MG63 (cell line): ENCODE measurements at regions not wholly inside any gene's neighbourhood (a gene's known extent, or its start where the extent isn't known, plus 50 kb on each side); places are given as distances from the start of the nearest gene placed in this dataset.

Source experiments
- DNase-seq: peaks from one replicate; pipeline ENCODE4 v3.0.0-alpha.2; 2020
- H3K27me3 ChIP-seq: fragments of 250-450 bp; sonication (Bioruptor Pico); 2 replicates; pipeline ENCODE4 v1.5.1; 2020; ENCODE audit warnings: mild to moderate bottlenecking, moderate library complexity
- H3K36me3 ChIP-seq: fragments of 250-450 bp; sonication (Bioruptor Pico); 2 replicates; pipeline ENCODE4 v1.5.1; 2020; ENCODE audit warnings: mild to moderate bottlenecking, moderate library complexity
- H3K4me3 ChIP-seq: fragments of 250-450 bp; sonication (Bioruptor Pico); 2 replicates; pipeline ENCODE4 v1.5.1; 2020; ENCODE audit warnings: mild to moderate bottlenecking, moderate library complexity
- H3K9me3 ChIP-seq: fragments of 250-450 bp; sonication (Bioruptor Pico); 2 replicates; pipeline ENCODE4 v1.5.1; 2020; ENCODE audit warnings: mild to moderate bottlenecking, moderate library complexity

- no peaks in the 10 kb centered on the region for H3K27me3 ChIP-seq
- no peaks in the 10 kb centered on the region for H3K36me3 ChIP-seq
- H3K4me3 ChIP-seq, result no peak overlapping the region
- no peak for DNase-seq
- peaks cover 18% of the 10 kb centered on the region for H3K9me3 ChIP-seq
Measured at GRCh38 chr12:30021051-30021833, 237.5 kb upstream of the TMTC1 start.

DNA sequence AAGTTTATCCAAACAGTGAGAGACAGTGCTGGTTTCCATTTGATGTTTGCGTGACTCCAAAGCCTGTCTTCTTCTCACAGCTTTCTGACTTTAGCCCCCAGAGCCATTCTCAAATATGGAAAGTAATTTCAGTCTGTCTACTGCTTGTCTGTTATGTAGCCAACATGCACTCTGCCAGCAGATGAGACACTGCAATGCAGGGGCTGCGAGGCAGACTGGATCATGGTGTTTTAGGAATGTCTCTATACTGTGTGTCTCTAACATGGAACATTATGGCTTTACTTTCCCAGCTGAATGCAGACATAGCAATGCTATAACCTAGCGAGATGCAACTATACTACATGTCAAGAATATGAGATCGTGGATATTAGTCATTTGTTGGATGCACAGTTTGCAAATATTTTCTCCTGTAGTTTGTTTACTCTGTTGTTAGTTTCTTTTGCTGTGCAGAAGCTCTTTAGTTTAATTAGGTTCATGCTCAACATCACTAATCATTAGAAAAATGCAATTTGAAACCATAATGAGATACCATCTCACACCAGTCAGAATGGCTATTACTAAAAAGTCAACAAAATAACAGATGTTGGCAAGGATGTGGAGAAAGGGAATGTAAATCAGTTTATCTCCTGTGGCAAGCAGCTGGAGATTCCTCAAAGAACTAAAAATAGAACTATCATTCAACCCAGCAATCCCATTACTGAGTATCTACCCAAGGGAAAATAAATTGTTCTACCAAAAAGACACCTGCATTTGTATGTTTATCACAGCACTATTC lies 235.8 kb upstream of the TMTC1 start:
- Histone ChIP-seq H3K36me3 (no peaks in the 10 kb centered on the region), H3K27me3 (no peaks in the 10 kb centered on the region), H3K4me3 (no peak overlapping the region), H3K9me3 (peaks cover 2% of the 10 kb centered on the region; the same call in 1 of the 2 replicates)
- peak; percentile 43 for DNase-seq

DNA sequence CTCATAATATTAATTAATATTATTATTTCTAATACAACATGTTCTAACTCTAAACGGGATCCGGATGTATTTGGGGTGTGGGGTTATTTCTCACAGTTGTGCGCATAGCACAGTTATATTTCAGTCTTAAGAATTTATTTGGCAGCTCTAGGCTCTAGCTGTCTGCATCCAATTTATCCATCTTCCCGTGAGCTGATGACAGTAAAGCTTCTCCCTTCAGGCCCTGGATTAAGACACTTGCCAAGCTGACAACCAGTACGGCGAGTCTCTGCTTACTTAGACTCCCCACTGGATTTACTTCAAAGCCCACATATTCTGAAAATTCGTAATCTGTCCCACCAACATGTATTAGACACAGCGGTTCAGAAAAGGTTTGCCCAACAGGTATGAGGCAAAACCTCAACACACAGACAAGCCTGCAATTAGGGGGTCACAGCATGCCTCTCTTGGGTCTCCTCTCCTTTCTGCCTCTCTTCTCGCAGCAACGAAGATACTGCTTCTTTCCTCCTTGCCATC lies 232.9 kb upstream of the TMTC1 start:
- DNase-seq, result no peak
- Histone ChIP-seq H3K36me3 (no peaks in the 10 kb centered on the region), H3K4me3 (no peak overlapping the region), H3K27me3 (no peaks in the 10 kb centered on the region), H3K9me3 (no peaks in the 10 kb centered on the region)

- DNase-seq, result no peak
- no peaks in the 10 kb centered on the region for H3K36me3 ChIP-seq
- H3K4me3 ChIP-seq, result no peak overlapping the region
- no peaks in the 10 kb centered on the region for H3K27me3 ChIP-seq
- H3K9me3 ChIP-seq, result no peaks in the 10 kb centered on the region
Measured at GRCh38 chr12:30015631-30016337, 232.0 kb upstream of the TMTC1 start.

DNA sequence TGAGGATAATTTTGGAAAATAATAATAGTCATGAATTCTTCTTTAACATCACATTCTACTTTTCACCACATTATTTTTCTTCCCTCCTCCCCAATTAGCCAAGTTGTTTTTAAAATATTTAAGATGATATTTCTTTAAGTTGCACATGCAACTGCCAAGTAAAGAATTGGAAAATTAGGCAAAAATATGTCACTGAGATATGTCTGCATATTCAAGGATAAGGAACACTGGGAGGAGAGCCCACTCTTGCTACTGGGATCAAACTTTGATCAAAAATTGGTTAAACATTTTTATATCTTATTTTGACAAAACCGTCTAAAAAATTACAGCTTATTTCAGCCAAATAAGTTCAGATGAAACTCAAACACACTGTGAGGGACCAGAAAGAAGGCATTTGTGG lies 231.2 kb upstream of the TMTC1 start:
- no peak for DNase-seq
- Histone ChIP-seq H3K4me3 (no peak overlapping the region), H3K9me3 (no peaks in the 10 kb centered on the region), H3K36me3 (no peaks in the 10 kb centered on the region), H3K27me3 (no peaks in the 10 kb centered on the region)

DNA sequence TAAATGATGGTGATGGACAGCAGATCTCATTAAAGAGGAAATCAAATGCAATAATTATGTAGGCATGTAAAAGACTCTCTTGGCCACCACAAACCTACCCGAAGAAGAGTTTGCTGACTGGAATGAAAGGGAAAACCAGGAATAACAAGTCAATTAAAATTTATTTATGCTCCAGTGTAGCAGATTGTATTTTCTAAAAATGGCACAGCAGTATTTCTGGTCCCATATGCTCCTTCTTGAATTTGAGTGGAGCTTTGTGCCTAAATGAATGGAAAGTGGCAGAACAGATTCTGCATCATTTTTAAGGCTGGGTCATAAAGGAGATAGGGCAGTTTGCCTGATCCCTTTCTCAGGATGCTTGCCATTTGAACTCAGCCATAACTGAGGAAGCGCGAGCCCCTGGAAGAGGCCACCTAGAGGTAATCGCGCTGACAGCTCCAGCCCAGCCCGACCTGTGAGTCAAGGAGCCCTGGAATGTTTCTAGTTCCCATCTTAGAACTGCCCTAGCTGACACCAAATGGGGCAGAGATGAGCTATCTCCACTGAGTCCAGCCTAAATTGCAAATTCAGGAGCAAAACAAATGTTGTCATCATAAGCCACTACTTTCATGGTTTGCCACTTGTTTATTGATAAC lies 229.2 kb upstream of the TMTC1 start:
- no peaks in the 10 kb centered on the region for H3K9me3 ChIP-seq
- H3K36me3 ChIP-seq, result no peaks in the 10 kb centered on the region
- no peak overlapping the region for H3K4me3 ChIP-seq
- no peaks in the 10 kb centered on the region for H3K27me3 ChIP-seq
- DNase-seq, result no peak

DNA sequence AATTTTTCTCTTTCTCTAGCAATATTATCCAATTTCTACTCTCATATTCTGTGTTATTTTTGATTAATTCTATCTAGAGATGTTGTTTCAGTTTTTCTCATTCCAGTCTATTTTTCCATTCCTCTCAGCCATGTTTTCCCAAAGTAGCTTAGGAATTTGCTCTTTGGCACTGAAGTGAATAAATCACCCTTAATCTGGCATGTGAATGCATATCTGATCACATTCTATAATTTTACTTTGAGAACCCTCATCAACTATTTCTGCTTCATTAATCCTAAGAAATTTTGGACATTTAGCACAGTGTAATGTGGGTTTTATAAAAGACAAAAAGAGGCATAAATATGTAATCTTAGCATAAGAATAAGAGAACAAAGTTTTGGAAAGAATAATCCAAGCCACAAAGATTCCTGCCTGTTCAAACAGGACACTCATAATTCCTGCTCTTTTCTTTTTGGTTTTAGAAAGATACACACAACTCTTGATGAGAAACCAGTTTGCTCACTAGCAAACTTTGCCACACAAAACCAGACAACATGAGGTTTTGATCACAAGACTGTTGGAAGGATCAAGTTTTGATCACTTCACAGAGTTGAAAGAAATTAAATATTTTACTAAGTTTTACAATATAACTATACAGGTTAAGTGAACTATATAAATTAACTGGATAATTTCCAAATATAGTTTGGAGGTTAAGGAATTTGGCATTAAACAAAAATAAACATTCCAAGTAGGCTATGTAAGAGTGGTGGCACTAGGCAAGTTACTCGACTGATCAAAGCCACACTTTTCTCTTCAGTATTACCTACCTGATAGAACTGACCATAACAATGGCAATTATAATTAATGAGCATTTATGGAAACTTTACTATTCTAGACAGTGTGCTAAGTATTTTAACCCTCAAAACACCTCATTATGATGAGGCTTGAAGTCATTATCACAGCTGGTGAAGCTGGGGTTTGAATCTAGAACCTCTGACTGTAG lies 226.6 kb upstream of the TMTC1 start:
- H3K36me3 ChIP-seq, result no peaks in the 10 kb centered on the region
- H3K9me3 ChIP-seq, result no peaks in the 10 kb centered on the region
- no peaks in the 10 kb centered on the region for H3K27me3 ChIP-seq
- H3K4me3 ChIP-seq, result no peak overlapping the region
- no peak for DNase-seq

GRCh38 chr12:30006021-30006420 lies 222.3 kb upstream of the TMTC1 start:
- Histone ChIP-seq H3K4me3 (no peak overlapping the region), H3K9me3 (no peaks in the 10 kb centered on the region), H3K27me3 (no peaks in the 10 kb centered on the region), H3K36me3 (no peaks in the 10 kb centered on the region)
- no peak for DNase-seq

GRCh38 chr12:30003321-30003720 lies 219.6 kb upstream of the TMTC1 start:
- no peaks in the 10 kb centered on the region for H3K36me3 ChIP-seq
- no peak overlapping the region for H3K4me3 ChIP-seq
- no peak for DNase-seq
- H3K27me3 ChIP-seq, result no peaks in the 10 kb centered on the region
- H3K9me3 ChIP-seq, result no peaks in the 10 kb centered on the region

GRCh38 chr12:30002677-30003076 lies 218.9 kb upstream of the TMTC1 start:
- Histone ChIP-seq H3K9me3 (no peaks in the 10 kb centered on the region), H3K36me3 (no peaks in the 10 kb centered on the region), H3K4me3 (no peak overlapping the region), H3K27me3 (no peaks in the 10 kb centered on the region)
- DNase-seq, result no peak

- H3K36me3 ChIP-seq, result no peaks in the 10 kb centered on the region
- H3K27me3 ChIP-seq, result no peaks in the 10 kb centered on the region
- no peak overlapping the region for H3K4me3 ChIP-seq
- H3K9me3 ChIP-seq, result no peaks in the 10 kb centered on the region
- DNase-seq, result no peak
Measured at GRCh38 chr12:30000401-30000800, 216.7 kb upstream of the TMTC1 start.

GRCh38 chr12:29996993-29997392 lies 213.3 kb upstream of the TMTC1 start:
- no peaks in the 10 kb centered on the region for H3K27me3 ChIP-seq

DNA sequence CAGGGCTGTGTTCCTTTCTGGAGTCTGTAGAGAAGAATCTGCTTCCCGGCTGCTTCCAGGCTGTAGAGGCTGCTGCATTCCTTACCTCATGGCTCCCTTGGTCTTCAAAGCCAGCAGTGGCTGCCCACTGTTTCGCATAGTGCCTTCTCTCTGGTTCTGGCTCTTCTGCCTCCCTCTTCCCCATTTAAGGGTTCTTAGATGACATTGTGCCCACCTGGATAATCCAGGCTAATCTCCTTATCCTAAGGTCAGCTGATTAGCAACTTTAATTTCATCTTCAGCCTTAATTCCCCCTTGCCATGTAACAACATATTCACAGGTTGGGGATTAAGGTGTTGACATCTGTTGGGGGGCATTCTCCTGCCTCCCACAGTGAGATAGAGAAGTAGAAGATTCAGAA lies 208.6 kb upstream of the TMTC1 start:
- Histone ChIP-seq H3K4me3 (no peak overlapping the region), H3K9me3 (no peaks in the 10 kb centered on the region), H3K27me3 (no peaks in the 10 kb centered on the region), H3K36me3 (no peaks in the 10 kb centered on the region)
- no peak for DNase-seq

More at GRCh38 chr12:29996993-29997392, 213.3 kb upstream of the TMTC1 start:
- Histone ChIP-seq H3K36me3 (no peaks in the 10 kb centered on the region), H3K9me3 (no peaks in the 10 kb centered on the region), H3K4me3 (no peak overlapping the region)
- DNase-seq, result no peak

DNA sequence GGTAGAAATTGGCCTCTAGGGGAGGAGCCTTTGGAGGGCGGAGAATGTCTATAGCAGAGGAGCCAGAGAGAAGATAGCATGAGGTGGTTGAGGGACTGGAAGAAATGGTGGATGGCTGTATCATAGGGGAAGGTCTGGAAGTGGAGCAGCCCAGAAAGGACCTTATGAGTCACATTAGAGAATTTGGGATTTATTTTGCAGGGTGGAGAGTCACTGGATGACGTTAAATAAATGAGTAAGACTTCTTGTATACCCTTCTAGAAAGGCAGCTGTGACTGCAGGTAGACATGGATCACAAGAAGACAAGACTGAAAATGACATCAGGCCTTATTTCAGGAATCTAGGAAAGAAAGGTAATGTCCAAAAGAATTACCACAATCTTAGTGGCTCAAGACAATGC lies 208.2 kb upstream of the TMTC1 start:
- Histone ChIP-seq H3K4me3 (no peak overlapping the region), H3K27me3 (no peaks in the 10 kb centered on the region), H3K36me3 (no peaks in the 10 kb centered on the region), H3K9me3 (no peaks in the 10 kb centered on the region)
- no peak for DNase-seq

- DNase-seq, result no peak
- Histone ChIP-seq H3K27me3 (no peaks in the 10 kb centered on the region; the same call in 1 of the 2 replicates), H3K9me3 (no peaks in the 10 kb centered on the region), H3K4me3 (no peak overlapping the region), H3K36me3 (no peaks in the 10 kb centered on the region)
Measured at GRCh38 chr12:29990971-29991370, 207.2 kb upstream of the TMTC1 start.

- Histone ChIP-seq H3K9me3 (no peaks in the 10 kb centered on the region), H3K27me3 (no peaks in the 10 kb centered on the region; the same call in 1 of the 2 replicates), H3K4me3 (no peak overlapping the region), H3K36me3 (no peaks in the 10 kb centered on the region)
- no peak for DNase-seq
Measured at GRCh38 chr12:29983851-29984250, 200.1 kb upstream of the TMTC1 start.
